ENCODE measurements at regions not wholly inside any gene's neighbourhood (a gene's known extent, or its start where the extent isn't known, plus 50 kb on each side); places are given as distances from the start of the nearest gene placed in this dataset.

- Histone ChIP-seq H3K27me3 (replicated peaks; ENCODE audit: insufficient read depth) (peaks cover 25% of the 10 kb centered on the region), H3K9me2 (ENCODE audit: insufficient read depth) (no peaks in the 10 kb centered on the region), H3K4me1 (ENCODE audit: insufficient read depth) (peaks cover 18% of the 10 kb centered on the region), H3K27ac (no peak overlapping the region), H3K4me3 (no peak overlapping the region), H3F3A (ENCODE audit: insufficient read depth) (peaks cover 21% of the 10 kb centered on the region), H3K9me3 (ENCODE audit: low read depth) (no peaks in the 10 kb centered on the region), H3K4me2 (ENCODE audit: unreplicated experiment) (no peak overlapping the region), H2AFZ (no peak overlapping the region), H3K9ac (no peak overlapping the region), H4K20me1 (ENCODE audit: insufficient read depth) (no peaks in the 10 kb centered on the region), H3K36me3 (ENCODE audit: low read depth) (no peaks in the 10 kb centered on the region), H3K79me2 (ENCODE audit: insufficient read depth) (no peaks in the 10 kb centered on the region)
- WGBS, 2 experiments (ENCODE audit: low coverage in 1 of 2, low lambda C conversion rate in 2 of 2, missing lambda C conversion rate in 2 of 2), result 78 to 89% methylated on average over 11 to 12 of the region's 12 CpGs
- TF ChIP-seq EZH2 (IDR thresholded peaks at IDR 0.05; ENCODE audit: insufficient read depth, poor library complexity, severe bottlenecking) (no peak), EZH2phosphoT487 (IDR thresholded peaks at IDR 0.05; ENCODE audit: insufficient read depth, low read depth) (no peak)
- DNase-seq, result no peak
- in situ Hi-C loops (cut with MboI), result no loop called here
Observed at GRCh38 chr11:119511614-119512306, 88.8 kb upstream of the THY1 start.

DNA sequence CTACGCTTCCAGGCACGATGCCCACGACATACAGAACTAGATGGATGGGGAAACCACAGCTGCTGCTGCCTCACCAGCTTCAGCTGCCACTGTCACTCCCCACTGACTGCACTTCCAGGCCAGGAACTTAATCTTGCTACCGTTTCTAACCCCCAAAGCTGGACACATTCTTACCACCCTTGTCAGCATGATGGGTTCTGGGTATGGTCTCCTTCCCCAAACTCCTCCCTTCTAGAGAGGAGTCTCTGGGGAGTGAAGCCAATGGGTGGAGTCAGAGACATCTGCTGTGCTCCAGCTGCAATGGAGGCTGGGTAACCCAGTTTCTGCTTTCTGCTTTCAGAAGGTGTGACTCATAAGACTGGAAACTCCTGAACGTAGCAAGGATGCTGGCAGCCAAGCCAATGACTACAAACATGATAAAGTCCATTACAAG lies 87.0 kb upstream of the THY1 start:
- H3K79me2 ChIP-seq (ENCODE audit: insufficient read depth), result no peaks in the 10 kb centered on the region
- no peaks in the 10 kb centered on the region for H3K9me3 ChIP-seq (ENCODE audit: low read depth)
- in situ Hi-C loops (cut with MboI), result no loop called here
- TF ChIP-seq EZH2phosphoT487 (IDR thresholded peaks at IDR 0.05; ENCODE audit: insufficient read depth, low read depth) (no peak), EZH2 (IDR thresholded peaks at IDR 0.05; ENCODE audit: insufficient read depth, poor library complexity, severe bottlenecking) (no peak)
- H3K4me1 ChIP-seq (ENCODE audit: insufficient read depth), result peaks cover 18% of the 10 kb centered on the region
- H3K9me2 ChIP-seq (ENCODE audit: insufficient read depth), result no peaks in the 10 kb centered on the region
- peak overlapping the region; percentile 38; the same call in 1 of the 2 replicates for H2AFZ ChIP-seq
- peak overlapping the region; percentile 30; the same call in 1 of the 2 replicates for H3K9ac ChIP-seq
- WGBS, 2 experiments (ENCODE audit: low coverage in 1 of 2, low lambda C conversion rate in 2 of 2, missing lambda C conversion rate in 2 of 2), result 9 to 14% methylated on average over 5 of the region's 5 CpGs
- peak overlapping the region; percentile 59 for H3K27ac ChIP-seq
- H3K4me2 ChIP-seq (ENCODE audit: unreplicated experiment), result peak overlapping the region; percentile 49
- peaks cover 21% of the 10 kb centered on the region for H3F3A ChIP-seq (ENCODE audit: insufficient read depth)
- no peaks in the 10 kb centered on the region for H3K36me3 ChIP-seq (ENCODE audit: low read depth)
- H3K4me3 ChIP-seq, result no peak overlapping the region
- DNase-seq, result peak; percentile 98
- peaks cover 18% of the 10 kb centered on the region for H3K27me3 ChIP-seq (replicated peaks; ENCODE audit: insufficient read depth)
- H4K20me1 ChIP-seq (ENCODE audit: insufficient read depth), result no peaks in the 10 kb centered on the region

GRCh38 chr11:119509282-119509841 lies 86.4 kb upstream of the THY1 start:
- no peaks in the 10 kb centered on the region for H3K79me2 ChIP-seq (ENCODE audit: insufficient read depth)
- peak overlapping the region; percentile 49 for H3K4me2 ChIP-seq (ENCODE audit: unreplicated experiment)
- H3K27ac ChIP-seq, result peak overlapping the region; percentile 59
- H3K9me3 ChIP-seq (ENCODE audit: low read depth), result no peaks in the 10 kb centered on the region
- no peaks in the 10 kb centered on the region for H3K9me2 ChIP-seq (ENCODE audit: insufficient read depth)
- peaks cover 12% of the 10 kb centered on the region for H3K27me3 ChIP-seq (replicated peaks; ENCODE audit: insufficient read depth)
- H3K9ac ChIP-seq, result peak overlapping the region; percentile 30
- in situ Hi-C loops (cut with MboI), result no loop called here
- H3K4me1 ChIP-seq (ENCODE audit: insufficient read depth), result peaks cover 18% of the 10 kb centered on the region
- H4K20me1 ChIP-seq (ENCODE audit: insufficient read depth), result no peaks in the 10 kb centered on the region
- no peak overlapping the region for H2AFZ ChIP-seq
- H3K4me3 ChIP-seq, result no peak overlapping the region
- H3F3A ChIP-seq (ENCODE audit: insufficient read depth), result peaks cover 21% of the 10 kb centered on the region
- WGBS, 2 experiments (ENCODE audit: low coverage in 1 of 2, low lambda C conversion rate in 2 of 2, missing lambda C conversion rate in 2 of 2), result 47% methylated on average over 4 of the region's 4 CpGs
- H3K36me3 ChIP-seq (ENCODE audit: low read depth), result no peaks in the 10 kb centered on the region
- peak; percentile 75 for DNase-seq
- TF ChIP-seq EZH2 (IDR thresholded peaks at IDR 0.05; ENCODE audit: insufficient read depth, poor library complexity, severe bottlenecking) (no peak), EZH2phosphoT487 (IDR thresholded peaks at IDR 0.05; ENCODE audit: insufficient read depth, low read depth) (no peak)

GRCh38 chr11:119506436-119506835 lies 83.5 kb upstream of the THY1 start:
- Histone ChIP-seq H3K27ac (no peak overlapping the region), H3K4me1 (ENCODE audit: insufficient read depth) (peaks cover 18% of the 10 kb centered on the region), H3K9ac (no peak overlapping the region), H3F3A (ENCODE audit: insufficient read depth) (peaks cover 21% of the 10 kb centered on the region), H3K4me3 (no peak overlapping the region), H3K9me2 (ENCODE audit: insufficient read depth) (no peaks in the 10 kb centered on the region), H3K4me2 (ENCODE audit: unreplicated experiment) (no peak overlapping the region), H3K27me3 (replicated peaks; ENCODE audit: insufficient read depth) (no peaks in the 10 kb centered on the region; the same call in 1 of the 2 replicates), H2AFZ (no peak overlapping the region), H3K9me3 (ENCODE audit: low read depth) (no peaks in the 10 kb centered on the region), H4K20me1 (ENCODE audit: insufficient read depth) (no peaks in the 10 kb centered on the region), H3K79me2 (ENCODE audit: insufficient read depth) (no peaks in the 10 kb centered on the region), H3K36me3 (ENCODE audit: low read depth) (no peaks in the 10 kb centered on the region)
- TF ChIP-seq EZH2phosphoT487 (IDR thresholded peaks at IDR 0.05; ENCODE audit: insufficient read depth, low read depth), result no peak
- TF ChIP-seq EZH2 (IDR thresholded peaks at IDR 0.05; ENCODE audit: insufficient read depth, poor library complexity, severe bottlenecking), result no peak
- no peak for DNase-seq
- in situ Hi-C loops (cut with MboI), result no loop called here
- WGBS, 2 experiments (ENCODE audit: low coverage in 1 of 2, low lambda C conversion rate in 2 of 2, missing lambda C conversion rate in 2 of 2), result 0 to 5% methylated on average over 3 of the region's 3 CpGs
